ENCODE measurements at regions not wholly inside any gene's neighbourhood (a gene's known extent, or its start where the extent isn't known, plus 50 kb on each side); places are given as distances from the start of the nearest gene placed in this dataset.

DNA sequence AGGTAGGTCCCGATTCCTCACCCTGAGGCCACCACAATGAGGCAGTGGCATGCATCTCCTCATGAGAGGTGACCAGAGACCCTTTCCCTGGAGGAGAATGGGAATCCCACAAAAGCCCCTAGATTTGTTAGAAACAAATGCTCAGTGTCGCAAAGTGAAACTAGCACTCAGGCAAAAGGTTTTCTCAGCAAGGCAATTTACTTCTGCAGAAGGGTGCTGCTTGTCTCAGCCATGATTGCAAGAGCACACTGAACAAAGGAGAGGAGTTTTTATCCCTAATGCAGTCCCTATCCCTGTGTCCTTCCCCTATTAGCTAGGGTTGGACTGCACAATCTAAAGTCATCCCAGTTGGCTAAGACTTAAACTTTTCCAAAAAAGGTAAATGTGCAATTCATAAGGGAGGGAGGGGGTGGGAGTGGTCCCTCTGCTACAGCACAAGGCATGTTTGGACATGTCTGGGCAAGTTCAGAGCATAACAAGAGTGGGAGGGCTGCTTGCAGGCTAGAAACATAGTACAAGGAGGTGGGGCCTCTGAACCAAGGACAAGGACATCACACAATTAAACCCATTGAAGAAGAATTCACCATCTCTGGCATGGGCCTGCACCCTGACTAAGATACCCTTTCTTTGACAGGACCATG is 185.3 kb downstream of the CCNG2 start:
- H3K4me2 ChIP-seq (ENCODE audit: insufficient read depth, low read length) = no peak overlapping the region
- H3K4me3 ChIP-seq (replicated peaks in 1 of 3; ENCODE audit: insufficient read depth in 1 of 3, low read depth in 1 of 3, low read length in 3 of 3) = no peak overlapping the region
- POLR2A ChIA-PET = no interaction called here
- DNase-seq (ENCODE audit: low read depth, low spot score) = no peak
- intact Hi-C loops (cut with micrococcal nuclease) (no loop called here), dilution Hi-C loops (cut with MboI; ENCODE audit: extremely low pct_ligation_motif_present, low sequenced_read_pairs) (no loop called here)
- H3K4me1 ChIP-seq (ENCODE audit: control insufficient read depth, extremely low read depth, insufficient read depth, low read length) = no peaks in the 10 kb centered on the region
- H2AFZ ChIP-seq (ENCODE audit: low read depth, low read length) = no peak overlapping the region
- H3K27me3 ChIP-seq (ENCODE audit: control insufficient read depth in 2 of 2, insufficient read depth in 2 of 2, low read length in 2 of 2) = no peaks in the 10 kb centered on the region
- H3K9ac ChIP-seq (replicated peaks; ENCODE audit: extremely low read depth, insufficient read depth, low read length) = no peak overlapping the region
- FAIRE-seq = no peak
- H3K27ac ChIP-seq (ENCODE audit: insufficient read depth, low read depth, low read length) = no peak overlapping the region
- H3K9me1 ChIP-seq (replicated peaks; ENCODE audit: control insufficient read depth, extremely low read depth, insufficient read depth, low read length) = no peaks in the 10 kb centered on the region
- no peaks in the 10 kb centered on the region for H3K9me3 ChIP-seq (replicated peaks; ENCODE audit: control insufficient read depth, insufficient read depth, low read length)
- no TSS peak for BruUV-seq (replicated peaks)
- H3K36me3 ChIP-seq (ENCODE audit: control insufficient read depth in 2 of 2, extremely low read depth in 1 of 2, insufficient read depth in 2 of 2, low read length in 2 of 2) = no peaks in the 10 kb centered on the region
- H3K79me2 ChIP-seq (ENCODE audit: control insufficient read depth, insufficient read depth, low read length) = no peaks in the 10 kb centered on the region
- TF ChIP-seq MYC (IDR thresholded peaks at IDR 0.05; ENCODE audit: low read depth, low read length) = no peak
- TF ChIP-seq EZH2 (IDR thresholded peaks at IDR 0.05; ENCODE audit: borderline replicate concordance, low read depth, low read length, severe bottlenecking) = no peak
- TF ChIP-seq POLR2A (IDR thresholded peaks at IDR 0.05; ENCODE audit: low read depth, low read length) = no peak
- no peak for TF ChIP-seq MAX (IDR thresholded peaks at IDR 0.05; ENCODE audit: insufficient read depth, insufficient read length)
- TF ChIP-seq POLR2AphosphoS5 (IDR thresholded peaks at IDR 0.05; ENCODE audit: insufficient read depth, low read depth, low read length) = no peak
- TF ChIP-seq JUN (IDR thresholded peaks at IDR 0.05; ENCODE audit: borderline replicate concordance, insufficient read depth, insufficient read length, low read depth) = no peak
- TF ChIP-seq, protein P1, sequence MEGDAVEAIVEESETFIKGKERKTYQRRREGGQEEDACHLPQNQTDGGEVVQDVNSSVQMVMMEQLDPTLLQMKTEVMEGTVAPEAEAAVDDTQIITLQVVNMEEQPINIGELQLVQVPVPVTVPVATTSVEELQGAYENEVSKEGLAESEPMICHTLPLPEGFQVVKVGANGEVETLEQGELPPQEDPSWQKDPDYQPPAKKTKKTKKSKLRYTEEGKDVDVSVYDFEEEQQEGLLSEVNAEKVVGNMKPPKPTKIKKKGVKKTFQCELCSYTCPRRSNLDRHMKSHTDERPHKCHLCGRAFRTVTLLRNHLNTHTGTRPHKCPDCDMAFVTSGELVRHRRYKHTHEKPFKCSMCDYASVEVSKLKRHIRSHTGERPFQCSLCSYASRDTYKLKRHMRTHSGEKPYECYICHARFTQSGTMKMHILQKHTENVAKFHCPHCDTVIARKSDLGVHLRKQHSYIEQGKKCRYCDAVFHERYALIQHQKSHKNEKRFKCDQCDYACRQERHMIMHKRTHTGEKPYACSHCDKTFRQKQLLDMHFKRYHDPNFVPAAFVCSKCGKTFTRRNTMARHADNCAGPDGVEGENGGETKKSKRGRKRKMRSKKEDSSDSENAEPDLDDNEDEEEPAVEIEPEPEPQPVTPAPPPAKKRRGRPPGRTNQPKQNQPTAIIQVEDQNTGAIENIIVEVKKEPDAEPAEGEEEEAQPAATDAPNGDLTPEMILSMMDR (IDR thresholded peaks at IDR 0.05; ENCODE audit: extremely low read depth in 1 of 2, insufficient read depth in 1 of 2, low read depth in 1 of 2, low read length in 2 of 2) = no peak
- TF ChIP-seq GATA2 (IDR thresholded peaks at IDR 0.05; ENCODE audit: insufficient read depth, insufficient read length, low read depth, low read length) = no peak
- no peaks in the 10 kb centered on the region for H4K20me1 ChIP-seq (replicated peaks; ENCODE audit: control insufficient read depth, extremely low read depth, insufficient read depth, low read length)
- CTCF ChIA-PET = interaction anchor here (1.6 kb wide), 1 partner anchor 16 kb away, joined by 7 read pairs; no protein-coding TSS in a partner anchor

Measured in endothelial cell of umbilical vein (primary cell).